ENCODE measurements at regions not wholly inside any gene's neighbourhood (a gene's known extent, or its start where the extent isn't known, plus 50 kb on each side); places are given as distances from the start of the nearest gene placed in this dataset.

DNA sequence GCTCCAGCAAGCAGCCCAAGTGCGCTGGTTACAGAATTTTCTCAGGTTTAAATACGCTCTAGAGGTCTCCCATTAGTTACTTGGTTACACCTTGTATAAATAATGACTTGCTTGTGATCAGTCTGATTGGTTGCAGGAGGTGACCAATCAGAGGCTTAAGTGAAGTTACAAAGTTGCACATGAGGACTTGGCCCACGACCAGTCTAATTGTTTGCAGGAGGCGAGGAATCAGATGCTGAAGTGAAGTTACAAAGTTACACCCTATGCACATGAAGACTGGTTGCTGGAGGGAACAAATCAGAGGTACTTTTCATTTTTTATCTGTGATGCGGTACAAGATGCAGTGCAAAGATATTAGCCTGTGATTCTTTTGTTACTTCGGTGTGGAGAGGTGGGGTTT is 80.7 kb downstream of the UBE2NL start:
- TF ChIP-seq POLR2A (IDR thresholded peaks at IDR 0.05; ENCODE audit: control extremely low read depth in 1 of 2, low read depth in 2 of 2, low read length in 2 of 2): no peak
- TF ChIP-seq, protein P1, sequence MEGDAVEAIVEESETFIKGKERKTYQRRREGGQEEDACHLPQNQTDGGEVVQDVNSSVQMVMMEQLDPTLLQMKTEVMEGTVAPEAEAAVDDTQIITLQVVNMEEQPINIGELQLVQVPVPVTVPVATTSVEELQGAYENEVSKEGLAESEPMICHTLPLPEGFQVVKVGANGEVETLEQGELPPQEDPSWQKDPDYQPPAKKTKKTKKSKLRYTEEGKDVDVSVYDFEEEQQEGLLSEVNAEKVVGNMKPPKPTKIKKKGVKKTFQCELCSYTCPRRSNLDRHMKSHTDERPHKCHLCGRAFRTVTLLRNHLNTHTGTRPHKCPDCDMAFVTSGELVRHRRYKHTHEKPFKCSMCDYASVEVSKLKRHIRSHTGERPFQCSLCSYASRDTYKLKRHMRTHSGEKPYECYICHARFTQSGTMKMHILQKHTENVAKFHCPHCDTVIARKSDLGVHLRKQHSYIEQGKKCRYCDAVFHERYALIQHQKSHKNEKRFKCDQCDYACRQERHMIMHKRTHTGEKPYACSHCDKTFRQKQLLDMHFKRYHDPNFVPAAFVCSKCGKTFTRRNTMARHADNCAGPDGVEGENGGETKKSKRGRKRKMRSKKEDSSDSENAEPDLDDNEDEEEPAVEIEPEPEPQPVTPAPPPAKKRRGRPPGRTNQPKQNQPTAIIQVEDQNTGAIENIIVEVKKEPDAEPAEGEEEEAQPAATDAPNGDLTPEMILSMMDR (IDR thresholded peaks at IDR 0.05; ENCODE audit: control extremely low read depth in 1 of 3, insufficient read depth in 1 of 3, low read depth in 1 of 3, low read length in 3 of 3): no peak
- TF ChIP-seq TAF7 (optimal IDR thresholded peaks at IDR 0.05; ENCODE audit: borderline replicate concordance, low read depth, low read length): no peak
- TF ChIP-seq EZH2 (IDR thresholded peaks at IDR 0.05; ENCODE audit: low read depth, low read length, severe bottlenecking): no peak
- TF ChIP-seq, protein P2, sequence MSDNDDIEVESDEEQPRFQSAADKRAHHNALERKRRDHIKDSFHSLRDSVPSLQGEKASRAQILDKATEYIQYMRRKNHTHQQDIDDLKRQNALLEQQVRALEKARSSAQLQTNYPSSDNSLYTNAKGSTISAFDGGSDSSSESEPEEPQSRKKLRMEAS (IDR thresholded peaks at IDR 0.05): no peak
- no peak for TF ChIP-seq CHD1 (IDR thresholded peaks at IDR 0.05; ENCODE audit: low read depth, low read length)
- TF ChIP-seq EP300 (IDR thresholded peaks at IDR 0.05; ENCODE audit: borderline replicate concordance in 1 of 2, low read depth in 2 of 2, low read length in 2 of 2): no peak
- no peak for TF ChIP-seq SIX5 (IDR thresholded peaks at IDR 0.05; ENCODE audit: low read depth, low read length)
- TF ChIP-seq PHF8 (conservative IDR thresholded peaks at IDR 0.05; ENCODE audit: low read depth, low read length): no peak

All from H1 (cell line).